ENCODE measurements at regions not wholly inside any gene's neighbourhood (a gene's known extent, or its start where the extent isn't known, plus 50 kb on each side); places are given as distances from the start of the nearest gene placed in this dataset.

- DNase-seq (ENCODE audit: low spot score in 2 of 2) (no peak), FAIRE-seq (no peak)
These were observed 352.6 kb downstream of the KDM5D start for GRCh38 chrY:19391922-19392321.

DNA sequence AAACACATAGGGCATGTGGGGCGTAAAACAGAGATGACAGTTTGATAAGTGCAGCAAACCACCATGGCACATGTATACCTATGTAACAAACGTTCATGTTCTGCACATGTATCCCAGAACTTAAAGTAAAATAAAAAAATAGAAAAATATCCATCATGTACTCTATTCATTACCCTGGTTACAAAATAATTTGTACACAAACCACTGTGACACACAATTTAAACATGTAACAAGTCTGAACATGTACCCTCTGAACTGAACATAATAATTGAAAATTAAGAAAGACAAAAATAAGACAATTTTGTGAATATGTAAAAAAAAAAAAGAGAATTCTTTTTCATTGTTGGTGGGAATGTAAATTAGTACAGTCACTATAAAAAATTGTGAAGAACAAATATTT, 379.2 kb downstream of the KDM5D start:
- FAIRE-seq (no peak), DNase-seq (ENCODE audit: low spot score in 2 of 2) (no peak)

- no peak for FAIRE-seq
- no peak for DNase-seq (ENCODE audit: low spot score in 2 of 2)
These were observed 387.3 kb downstream of the KDM5D start for GRCh38 chrY:19357249-19357648.

DNA sequence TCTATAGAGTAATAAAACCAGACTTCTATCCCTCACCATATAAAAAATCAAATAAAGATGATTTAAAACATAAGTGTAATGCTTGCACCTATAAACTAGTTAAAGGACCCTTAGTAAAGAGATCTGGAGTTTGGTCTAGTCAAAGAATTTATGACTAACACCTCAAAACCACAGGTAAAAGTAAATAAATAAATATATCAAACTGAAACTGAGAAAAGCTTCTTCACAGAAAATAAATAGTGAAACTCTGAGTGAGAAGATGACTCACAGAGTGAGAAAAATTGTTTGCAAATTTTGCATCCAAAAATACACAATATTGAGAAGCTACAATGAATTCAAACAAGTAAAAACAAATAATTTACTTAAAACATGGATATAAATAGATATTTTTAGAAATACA, 387.8 kb downstream of the KDM5D start:
- FAIRE-seq (no peak), DNase-seq (ENCODE audit: low spot score in 2 of 2) (no peak)

GRCh38 chrY:19354857-19355173, 389.7 kb downstream of the KDM5D start:
- FAIRE-seq (no peak), DNase-seq (ENCODE audit: low spot score in 2 of 2) (no peak)

GRCh38 chrY:19354061-19354856, 390.3 kb downstream of the KDM5D start:
- FAIRE-seq: no peak
- DNase-seq (ENCODE audit: low spot score in 2 of 2): no peak

- DNase-seq (ENCODE audit: low spot score in 2 of 2) (no peak), FAIRE-seq (no peak)
These were observed 392.9 kb downstream of the KDM5D start for GRCh38 chrY:19351616-19352015.

GRCh38 chrY:19321701-19322100, 422.8 kb downstream of the KDM5D start:
- no peak for DNase-seq (ENCODE audit: low spot score in 2 of 2)
- FAIRE-seq: no peak

GRCh38 chrY:19319135-19319534, 425.4 kb downstream of the KDM5D start:
- FAIRE-seq: no peak

DNA sequence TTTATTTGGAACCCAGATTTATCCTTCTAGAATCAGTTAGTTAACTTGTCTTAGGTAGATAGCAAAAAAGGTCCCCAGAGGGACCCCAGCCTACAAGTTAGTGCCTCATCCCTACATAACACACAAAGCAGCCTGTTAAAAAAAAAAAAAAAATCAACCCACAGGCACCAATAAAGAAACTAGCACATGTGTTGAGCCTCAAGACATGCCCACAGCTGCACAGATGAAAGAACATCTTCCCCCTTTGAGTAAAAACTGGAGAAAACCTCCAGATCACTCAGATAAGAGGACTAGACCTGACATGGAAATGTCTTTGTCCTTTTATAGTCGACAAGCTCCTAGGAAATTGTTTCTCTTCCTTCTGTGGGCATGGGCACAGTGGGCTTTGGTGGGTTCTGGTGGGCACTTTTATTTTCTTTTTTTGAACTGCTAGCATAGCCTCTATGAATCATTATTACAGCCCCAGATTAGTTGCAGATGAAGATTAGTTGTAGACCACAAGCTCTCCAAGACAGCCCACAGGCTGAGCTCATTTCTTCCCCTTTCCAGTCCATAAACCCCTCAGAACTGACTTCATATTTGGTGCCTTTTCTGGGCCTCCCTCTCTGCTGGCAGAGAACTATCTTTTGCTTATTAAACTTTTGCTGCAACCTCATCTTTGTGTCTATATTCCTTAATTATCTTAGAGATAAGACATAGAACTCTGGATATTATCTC, 427.1 kb downstream of the KDM5D start:
- no peak for DNase-seq (ENCODE audit: low spot score in 2 of 2)
- no peak for FAIRE-seq

More at GRCh38 chrY:19319135-19319534, 425.4 kb downstream of the KDM5D start:
- DNase-seq (ENCODE audit: low spot score in 2 of 2): no peak

- FAIRE-seq (no peak), DNase-seq (ENCODE audit: low spot score in 2 of 2) (no peak)
These were observed 436.9 kb downstream of the KDM5D start for GRCh38 chrY:19307627-19308026.

DNA sequence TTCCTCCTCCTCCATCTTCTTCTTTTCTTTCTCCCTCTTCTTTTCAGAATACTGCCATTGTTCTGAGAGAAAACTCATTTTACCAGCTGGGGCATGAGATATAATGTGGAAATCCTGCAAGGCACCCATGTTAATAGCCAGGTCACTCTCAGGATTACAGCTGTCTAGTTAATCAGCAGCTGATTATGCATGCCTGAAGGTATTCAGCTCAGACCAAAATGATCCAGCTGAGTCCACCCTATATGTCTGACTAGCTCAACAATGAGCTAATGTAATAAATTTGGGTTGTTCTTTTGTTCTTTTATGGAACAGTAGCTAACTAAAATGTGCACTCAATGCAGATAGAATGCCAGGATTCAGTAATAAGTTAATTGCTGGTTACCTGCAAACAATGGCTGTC, 441.4 kb downstream of the KDM5D start:
- DNase-seq (ENCODE audit: low spot score in 2 of 2) (no peak), FAIRE-seq (no peak)

GRCh38 chrY:19290925-19291324, 453.6 kb downstream of the KDM5D start:
- no peak for FAIRE-seq
- DNase-seq (ENCODE audit: low spot score in 2 of 2): no peak

DNA sequence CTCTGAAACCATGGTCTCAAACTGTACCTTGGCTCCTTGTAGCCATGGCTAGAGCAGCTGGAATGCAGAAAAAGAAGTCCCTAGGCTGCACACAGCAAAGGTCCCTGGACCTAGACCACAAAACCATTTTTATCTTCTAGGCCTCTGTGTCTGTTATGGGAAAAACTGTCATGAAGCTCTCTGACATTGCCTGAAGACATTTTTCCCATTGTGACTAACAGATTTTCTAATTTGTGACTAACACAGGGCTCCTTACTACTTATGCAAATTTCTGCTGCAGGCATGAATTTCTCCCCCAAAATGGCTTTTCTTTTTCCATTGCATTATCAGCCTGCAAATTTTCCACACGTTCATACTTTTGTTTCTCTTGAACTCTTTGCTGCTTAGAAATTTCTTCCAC, 470.4 kb downstream of the KDM5D start:
- no peak for DNase-seq (ENCODE audit: low spot score in 2 of 2)
- no peak for FAIRE-seq

GRCh38 chrY:19268331-19268730, 476.2 kb downstream of the KDM5D start:
- DNase-seq (ENCODE audit: low spot score in 2 of 2) (no peak), FAIRE-seq (no peak)

GRCh38 chrY:19265404-19265803, 479.1 kb downstream of the KDM5D start:
- DNase-seq (ENCODE audit: low spot score in 2 of 2) (no peak), FAIRE-seq (no peak)

- DNase-seq (ENCODE audit: low spot score in 2 of 2) (no peak), FAIRE-seq (no peak)
These were observed 482.2 kb downstream of the KDM5D start for GRCh38 chrY:19262310-19262709.

GRCh38 chrY:19232276-19232994, 458.9 kb upstream of the HSFY2 start:
- DNase-seq (ENCODE audit: low spot score in 2 of 2) (no peak), FAIRE-seq (no peak)

GRCh38 chrY:19220784-19221183, 447.2 kb upstream of the HSFY2 start:
- FAIRE-seq: no peak
- DNase-seq (ENCODE audit: low spot score in 2 of 2): no peak

- DNase-seq (ENCODE audit: low spot score in 2 of 2) (no peak), FAIRE-seq (no peak)
These were observed 435.4 kb upstream of the HSFY2 start for GRCh38 chrY:19208915-19209314.

GRCh38 chrY:19207048-19207447, 433.5 kb upstream of the HSFY2 start:
- no peak for DNase-seq (ENCODE audit: low spot score in 2 of 2)
- no peak for FAIRE-seq

GRCh38 chrY:19180824-19181223, 407.3 kb upstream of the HSFY2 start:
- FAIRE-seq (no peak), DNase-seq (ENCODE audit: low spot score in 2 of 2) (no peak)

Measured in frontal cortex (tissue), 3 donors.